HG03280 (cell line): ENCODE measurements at regions not wholly inside any gene's neighbourhood (a gene's known extent, or its start where the extent isn't known, plus 50 kb on each side); places are given as distances from the start of the nearest gene placed in this dataset.

Source experiments
- ATAC-seq: cut with Tn5 transposase; IDR thresholded peaks from one replicate; pipeline ENCODE4 v1.9.1; 2021; ENCODE audit warnings: mild to moderate bottlenecking, moderate library complexity; ENCODE audit not compliant: unreplicated experiment

- no peak for ATAC-seq
These were observed 307.7 kb downstream of the ARPP21 start for GRCh38 chr3:35946854-35947515.

GRCh38 chr3:35950021-35950420 is 310.7 kb downstream of the ARPP21 start:
- ATAC-seq = no peak

GRCh38 chr3:35954413-35954812 is 315.1 kb downstream of the ARPP21 start:
- ATAC-seq = no peak

- peak; percentile 48 for ATAC-seq
These were observed 326.6 kb downstream of the ARPP21 start for GRCh38 chr3:35965908-35966307.

GRCh38 chr3:35966629-35967464 is 327.5 kb downstream of the ARPP21 start:
- no peak for ATAC-seq

- no peak for ATAC-seq
These were observed 328.8 kb downstream of the ARPP21 start for GRCh38 chr3:35968043-35968622.

- ATAC-seq = no peak
These were observed 330.1 kb downstream of the ARPP21 start for GRCh38 chr3:35969406-35969805.

GRCh38 chr3:35970793-35971192 is 331.5 kb downstream of the ARPP21 start:
- no peak for ATAC-seq

- no peak for ATAC-seq
These were observed 332.4 kb downstream of the ARPP21 start for GRCh38 chr3:35971686-35972085.

GRCh38 chr3:35974872-35975271 is 335.5 kb downstream of the ARPP21 start:
- no peak for ATAC-seq

- ATAC-seq = no peak
These were observed 346.8 kb downstream of the ARPP21 start for GRCh38 chr3:35986161-35986560.

- ATAC-seq = no peak
These were observed 348.1 kb downstream of the ARPP21 start for GRCh38 chr3:35987386-35987785.

GRCh38 chr3:35992041-35992440 is 352.7 kb downstream of the ARPP21 start:
- ATAC-seq = no peak

- ATAC-seq = no peak
These were observed 368.5 kb upstream of the STAC start for GRCh38 chr3:36011791-36012190.

GRCh38 chr3:36013425-36013824 is 366.9 kb upstream of the STAC start:
- ATAC-seq = no peak

GRCh38 chr3:36025232-36025631 is 355.1 kb upstream of the STAC start:
- ATAC-seq = no peak

- no peak for ATAC-seq
These were observed 347.9 kb upstream of the STAC start for GRCh38 chr3:36032180-36033047.

GRCh38 chr3:36058404-36059030 is 321.8 kb upstream of the STAC start:
- ATAC-seq = no peak

GRCh38 chr3:36060950-36061349 is 319.4 kb upstream of the STAC start:
- no peak for ATAC-seq

- ATAC-seq = no peak
These were observed 316.3 kb upstream of the STAC start for GRCh38 chr3:36063992-36064391.

GRCh38 chr3:36065321-36065720 is 315.0 kb upstream of the STAC start:
- no peak for ATAC-seq
